ENCODE measurements at regions not wholly inside any gene's neighbourhood (a gene's known extent, or its start where the extent isn't known, plus 50 kb on each side); places are given as distances from the start of the nearest gene placed in this dataset.

- TF ChIP-seq CTCF (IDR thresholded peaks at IDR 0.05) (no peak), POLR2A (IDR thresholded peaks at IDR 0.05) (no peak)
These were observed 107.4 kb downstream of the BCOR start for GRCh38 chrX:39990388-39990787.
